HepG2 (cell line): ENCODE measurements at regions not wholly inside any gene's neighbourhood (a gene's known extent, or its start where the extent isn't known, plus 50 kb on each side); places are given as distances from the start of the nearest gene placed in this dataset.

Source experiments
- ATAC-seq: fragments of 200-7000 bp; cut with Tn5 transposase; 3 replicates; pipeline ENCODE4 v1.9.1; 2020; ENCODE audit warnings: mild to moderate bottlenecking, moderate library complexity
- BruUV-seq: library from RNA; stranded (reverse); fragments of 400-500 nt; replicated peaks from 2 replicates; lab custom pipeline; 2021; lab: Mats Ljungman, UMichigan
- CTCF ChIA-PET: fragments of 300-600 bp; formaldehyde crosslinking; extraction: SDS; loops from one replicate; lab custom pipeline; 2021; ENCODE audit warnings: low total read pairs, inconsistent platforms, low intra/inter-chr PET ratio; lab: Yijun Ruan, JAX
- POLR2A ChIA-PET: fragments of 350-600 bp; sonication (Branson Sonifier 250); formaldehyde crosslinking; loops from one replicate; lab custom pipeline; 2020; ENCODE audit warnings: antibody characterized with exemption, inconsistent platforms; lab: Yijun Ruan, JAX
- DNase-seq: peaks from one replicate; pipeline ENCODE4 v3.0.0-alpha.2; 2015; ENCODE audit warnings: low spot score
- FAIRE-seq: peaks from 3 replicates; lab custom pipeline; 2011; peaks lifted over from hg19 to GRCh38; lab: Jason Lieb, UNC
- H2AFZ ChIP-seq: one replicate; pipeline ENCODE4 v1.6.1; 2011; ENCODE audit warnings: low read length, inconsistent platforms
- H3K27ac ChIP-seq: fragments of 300-600 bp; 3 replicates; pipeline ENCODE4 v1.8.0; 2011; ENCODE audit warnings: mixed run types, mild to moderate bottlenecking, mixed read lengths, low read length, inconsistent platforms; ENCODE audit not compliant: insufficient read depth; ENCODE audit errors: extremely low read length
- H3K27me3 ChIP-seq, 2 experiments: fragments of 200-600 bp in 1 of 2; 2 replicates in 1 of 2; 3 replicates in 1 of 2; pipeline versions ENCODE4 v1.6.0 to v1.8.0; 2011; ENCODE audit warnings: low read length in 2 of 2, mild to moderate bottlenecking in 2 of 2, moderate library complexity in 2 of 2, inconsistent platforms in 1 of 2; ENCODE audit not compliant: insufficient read depth in 2 of 2, control insufficient read depth in 1 of 2
- H3K36me3 ChIP-seq, 2 experiments: fragments of 200-600 bp in 1 of 2; replicated peaks in 1 of 2; 2 replicates in 1 of 2; 3 replicates in 1 of 2; pipeline versions ENCODE4 v1.5.1 to v1.8.0; 2011; ENCODE audit warnings: low read length in 2 of 2, inconsistent platforms in 1 of 2; ENCODE audit not compliant: insufficient read depth in 2 of 2, control insufficient read depth in 1 of 2
- H3K4me1 ChIP-seq: 2 replicates; pipeline ENCODE4 v1.5.1; 2012; ENCODE audit warnings: low read length, inconsistent platforms; ENCODE audit not compliant: insufficient read depth
- H3K4me2 ChIP-seq: 2 replicates; pipeline ENCODE4 v1.6.0; 2011; ENCODE audit warnings: low read depth, low read length, inconsistent platforms
- H3K4me3 ChIP-seq, 3 experiments: fragments of 200-600 bp in 1 of 3; sonication (generic), shearing (Covaris generic) in 1 of 3; replicated peaks in 1 of 3; 2 replicates each; pipeline ENCODE4 v1.5.1; 2011 to 2016; ENCODE audit warnings: low read length in 3 of 3, inconsistent platforms in 2 of 3, low read depth in 2 of 3, mild to moderate bottlenecking in 2 of 3, control low read depth in 1 of 3, mixed read lengths in 1 of 3; ENCODE audit not compliant: insufficient read depth in 1 of 3
- H3K79me2 ChIP-seq: one replicate; pipeline ENCODE4 v1.6.1; 2011; ENCODE audit warnings: low read length, inconsistent platforms; ENCODE audit not compliant: insufficient read depth
- H3K9ac ChIP-seq: 2 replicates; pipeline ENCODE4 v1.6.0; 2011; ENCODE audit warnings: mild to moderate bottlenecking, low read depth, low read length, inconsistent platforms; ENCODE audit not compliant: insufficient read depth
- H3K9me3 ChIP-seq: 2 replicates; pipeline ENCODE4 v1.5.1; 2012; ENCODE audit warnings: mild to moderate bottlenecking, low read length
- H4K20me1 ChIP-seq: 2 replicates; pipeline ENCODE4 v1.6.0; 2011; ENCODE audit warnings: inconsistent platforms, mild to moderate bottlenecking, low read length, moderate library complexity; ENCODE audit not compliant: insufficient read depth
- ELF4 ChIP-seq: sonication (generic); formaldehyde crosslinking; IDR thresholded peaks from 2 replicates; pipeline ENCODE4 v1.5.0; 2020; ENCODE audit warnings: missing genetic modification reagents, mild to moderate bottlenecking, moderate library complexity, borderline replicate concordance
- HNRNPK ChIP-seq: fragments of 200-400 bp; formaldehyde crosslinking; IDR thresholded peaks from 2 replicates; pipeline ENCODE4 v1.6.1; 2018; ENCODE audit warnings: low read length, low read depth, moderate library complexity, mild to moderate bottlenecking; ENCODE audit not compliant: poor library complexity, severe bottlenecking
- KDM5B ChIP-seq: sonication (generic); formaldehyde crosslinking; IDR thresholded peaks from 2 replicates; pipeline ENCODE4 v1.4.0; 2020; ENCODE audit warnings: missing genetic modification reagents, mild to moderate bottlenecking, borderline replicate concordance
- MTF1 ChIP-seq: sonication (generic); formaldehyde crosslinking; IDR thresholded peaks from 2 replicates; pipeline ENCODE4 v1.5.0; 2020; ENCODE audit warnings: missing genetic modification reagents
- NCOA2 ChIP-seq: sonication (generic); formaldehyde crosslinking; IDR thresholded peaks from 2 replicates; pipeline ENCODE4 v1.8.0; 2022; ENCODE audit warnings: inconsistent platforms
- PTBP1 ChIP-seq: fragments of 200-400 bp; formaldehyde crosslinking; IDR thresholded peaks from 2 replicates; pipeline ENCODE4 v1.6.1; 2018; ENCODE audit warnings: low read length, low read depth; ENCODE audit not compliant: poor library complexity, severe bottlenecking
- SETDB1 ChIP-seq: sonication (generic); formaldehyde crosslinking; IDR thresholded peaks from 2 replicates; pipeline ENCODE4 v1.5.1; 2020; ENCODE audit warnings: missing genetic modification reagents, mild to moderate bottlenecking, borderline replicate concordance
- TCF7L2 ChIP-seq: IDR thresholded peaks from 2 replicates; pipeline ENCODE4 v1.6.1; 2011; ENCODE audit warnings: mild to moderate bottlenecking, low read depth, low read length, moderate library complexity
- ZBTB21 ChIP-seq: sonication (generic); formaldehyde crosslinking; IDR thresholded peaks from 2 replicates; pipeline ENCODE4 v1.4.0; 2020; ENCODE audit warnings: missing genetic modification reagents
- ZBTB42 ChIP-seq: sonication (generic); formaldehyde crosslinking; IDR thresholded peaks from 2 replicates; pipeline ENCODE4 v1.5.0; 2020; ENCODE audit warnings: mild to moderate bottlenecking, missing genetic modification reagents
- ZFP36L1 ChIP-seq: sonication (generic); formaldehyde crosslinking; IDR thresholded peaks from 2 replicates; pipeline ENCODE4 v1.8.0; 2022; ENCODE audit warnings: mild to moderate bottlenecking, missing genetic modification reagents, moderate library complexity
- ZFP91 ChIP-seq: sonication (generic); formaldehyde crosslinking; IDR thresholded peaks from 2 replicates; pipeline ENCODE4 v1.9.0; 2022; ENCODE audit warnings: missing genetic modification reagents, mild to moderate bottlenecking, borderline replicate concordance
- ZNF121 ChIP-seq: sonication (generic); formaldehyde crosslinking; IDR thresholded peaks from 2 replicates; pipeline ENCODE4 v1.5.0; 2020; ENCODE audit warnings: mild to moderate bottlenecking, missing genetic modification reagents
- WGBS: methylation state at CpG from one replicate; pipeline ENCODE4 v1.1.6; 2017; ENCODE audit warnings: low lambda C conversion rate; 5-methylcytosine and 5-hydroxymethylcytosine counted together
- in situ Hi-C: cut with HindIII; loops from 2 replicates; pipeline ENCODE4 v1.10.0; 2017; ENCODE audit warnings: low pct_unique_long_range_greater_than_20kb; ENCODE audit not compliant: extremely low pct_ligation_motif_present
- intact Hi-C: fragments of 100-400 bp; cut with micrococcal nuclease; formaldehyde crosslinking; loops from one replicate; pipeline ENCODE4 v1.10.0; 2022; ENCODE audit not compliant: unreplicated experiment
- TF ChIP-seq, protein P1 (sequence below): sonication (generic); formaldehyde crosslinking; conservative IDR thresholded peaks from 2 replicates; pipeline ENCODE4 v1.4.0; 2020; ENCODE audit warnings: missing genetic modification reagents
- TF ChIP-seq, protein P2 (sequence below): sonication (generic); formaldehyde crosslinking; IDR thresholded peaks from 2 replicates; pipeline ENCODE4 v1.4.0; 2020; ENCODE audit warnings: mild to moderate bottlenecking, missing genetic modification reagents

DNA sequence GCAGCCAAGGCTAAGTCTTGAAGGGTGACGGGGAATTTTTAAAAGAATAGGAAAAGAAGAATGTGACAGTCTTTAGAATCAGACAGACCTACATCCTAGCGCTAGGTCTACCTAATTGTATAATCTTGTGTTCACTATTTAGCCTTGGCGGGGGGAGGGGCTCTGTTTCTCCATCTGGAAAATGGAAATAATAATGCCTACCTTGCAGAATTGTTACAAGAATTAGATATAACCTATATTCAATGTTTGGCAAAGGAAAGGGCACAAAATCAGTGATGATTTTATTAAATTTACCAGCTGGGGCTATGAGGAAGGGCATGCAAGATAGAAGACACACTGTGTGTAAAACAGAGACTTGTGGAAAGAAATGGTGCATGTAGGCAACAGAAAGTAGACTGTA, 154.8 kb downstream of the ZBTB18 start (continued):
- no peak for TF ChIP-seq MTF1 (CRISPR knock-in tag)
- TF ChIP-seq, protein P1, sequence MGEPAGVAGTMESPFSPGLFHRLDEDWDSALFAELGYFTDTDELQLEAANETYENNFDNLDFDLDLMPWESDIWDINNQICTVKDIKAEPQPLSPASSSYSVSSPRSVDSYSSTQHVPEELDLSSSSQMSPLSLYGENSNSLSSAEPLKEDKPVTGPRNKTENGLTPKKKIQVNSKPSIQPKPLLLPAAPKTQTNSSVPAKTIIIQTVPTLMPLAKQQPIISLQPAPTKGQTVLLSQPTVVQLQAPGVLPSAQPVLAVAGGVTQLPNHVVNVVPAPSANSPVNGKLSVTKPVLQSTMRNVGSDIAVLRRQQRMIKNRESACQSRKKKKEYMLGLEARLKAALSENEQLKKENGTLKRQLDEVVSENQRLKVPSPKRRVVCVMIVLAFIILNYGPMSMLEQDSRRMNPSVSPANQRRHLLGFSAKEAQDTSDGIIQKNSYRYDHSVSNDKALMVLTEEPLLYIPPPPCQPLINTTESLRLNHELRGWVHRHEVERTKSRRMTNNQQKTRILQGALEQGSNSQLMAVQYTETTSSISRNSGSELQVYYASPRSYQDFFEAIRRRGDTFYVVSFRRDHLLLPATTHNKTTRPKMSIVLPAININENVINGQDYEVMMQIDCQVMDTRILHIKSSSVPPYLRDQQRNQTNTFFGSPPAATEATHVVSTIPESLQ (CRISPR knock-in tag) = no peak
- no peak for TF ChIP-seq ZFP91 (CRISPR knock-in tag)
- no peak for TF ChIP-seq NCOA2
- no peak for TF ChIP-seq ZFP36L1 (CRISPR knock-in tag)

GRCh38 chr1:244207042-244207934, 156.2 kb downstream of the ZBTB18 start:
- Histone ChIP-seq H3K36me3 (no peaks in the 10 kb centered on the region), H3K9ac (no peak overlapping the region), H3K9me3 (no peaks in the 10 kb centered on the region), H4K20me1 (no peaks in the 10 kb centered on the region), H3K4me1 (peaks cover 25% of the 10 kb centered on the region), H3K4me3 (no peak overlapping the region; a peak in 1 of 6 replicates), H3K27me3 (peaks cover 0 to 8% of the 10 kb centered on the region in 2 experiments; a peak in 3 of 5 replicates), H3K27ac (peak overlapping the region; percentile 58), H2AFZ (no peak overlapping the region), H3K4me2 (peak overlapping the region; percentile 29), H3K79me2 (no peaks in the 10 kb centered on the region)
- ChIA-PET CTCF (no interaction called here), POLR2A (no interaction called here)
- BruUV-seq = no TSS peak
- ATAC-seq (peak; percentile 48), DNase-seq (no peak), FAIRE-seq (peak; percentile 4)
- intact Hi-C loops = no loop called here
- in situ Hi-C loops = no loop called here
- 96% methylated on average over 6 of the region's 6 CpGs for WGBS
- TF ChIP-seq SETDB1 (CRISPR knock-in tag) (no peak), PTBP1 (no peak), HNRNPK (no peak), ZBTB21 (CRISPR knock-in tag) (0 out of 2 replicates have a peak, but pooled peaks have one; percentile 20), ELF4 (CRISPR knock-in tag) (no peak), ZBTB42 (CRISPR knock-in tag) (no peak), KDM5B (CRISPR knock-in tag) (no peak), TCF7L2 (no peak), ZNF121 (CRISPR knock-in tag) (peak; percentile 79)
- TF ChIP-seq, protein P2, sequence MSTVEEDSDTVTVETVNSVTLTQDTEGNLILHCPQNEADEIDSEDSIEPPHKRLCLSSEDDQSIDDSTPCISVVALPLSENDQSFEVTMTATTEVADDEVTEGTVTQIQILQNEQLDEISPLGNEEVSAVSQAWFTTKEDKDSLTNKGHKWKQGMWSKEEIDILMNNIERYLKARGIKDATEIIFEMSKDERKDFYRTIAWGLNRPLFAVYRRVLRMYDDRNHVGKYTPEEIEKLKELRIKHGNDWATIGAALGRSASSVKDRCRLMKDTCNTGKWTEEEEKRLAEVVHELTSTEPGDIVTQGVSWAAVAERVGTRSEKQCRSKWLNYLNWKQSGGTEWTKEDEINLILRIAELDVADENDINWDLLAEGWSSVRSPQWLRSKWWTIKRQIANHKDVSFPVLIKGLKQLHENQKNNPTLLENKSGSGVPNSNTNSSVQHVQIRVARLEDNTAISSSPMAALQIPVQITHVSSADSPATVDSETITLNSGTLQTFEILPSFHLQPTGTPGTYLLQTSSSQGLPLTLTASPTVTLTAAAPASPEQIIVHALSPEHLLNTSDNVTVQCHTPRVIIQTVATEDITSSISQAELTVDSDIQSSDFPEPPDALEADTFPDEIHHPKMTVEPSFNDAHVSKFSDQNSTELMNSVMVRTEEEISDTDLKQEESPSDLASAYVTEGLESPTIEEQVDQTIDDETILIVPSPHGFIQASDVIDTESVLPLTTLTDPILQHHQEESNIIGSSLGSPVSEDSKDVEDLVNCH = no peak
